Colonic mucosa (tissue), 4 donors: ENCODE measurements at regions not wholly inside any gene's neighbourhood (a gene's known extent, or its start where the extent isn't known, plus 50 kb on each side); places are given as distances from the start of the nearest gene placed in this dataset.

Experiments
- DNase-seq: peaks from one replicate; pipeline ENCODE4 v3.0.0-alpha.2; 2020
- H3K27ac ChIP-seq: fragments of 200-600 bp; one replicate; pipeline ENCODE4 v1.8.0; 2021
- H3K27me3 ChIP-seq: fragments of 200-600 bp; one replicate; pipeline ENCODE4 v1.8.0; 2021
- H3K36me3 ChIP-seq: fragments of 200-600 bp; one replicate; pipeline ENCODE4 v1.8.0; 2021
- H3K4me1 ChIP-seq: fragments of 200-600 bp; one replicate; pipeline ENCODE4 v1.8.0; 2021; ENCODE audit warnings: mild to moderate bottlenecking
- H3K4me3 ChIP-seq: fragments of 200-600 bp; one replicate; pipeline ENCODE4 v1.8.0; 2021
- H3K9ac ChIP-seq, 2 donors: one replicate each; pipeline ENCODE4 v1.7.0; 2013; ENCODE audit warnings: control low read depth in 2 of 2, low read depth in 2 of 2, low read length in 2 of 2
- H3K9me3 ChIP-seq: fragments of 200-600 bp; one replicate; pipeline ENCODE4 v1.8.0; 2021
- CTCF ChIP-seq: fragments of 200-600 bp; IDR thresholded peaks from one replicate; pipeline ENCODE4 v1.8.0; 2022; ENCODE audit warnings: antibody characterized with exemption, mild to moderate bottlenecking
- intact Hi-C: fragments of 100-400 bp; cut with DNase I; formaldehyde crosslinking; loops from one replicate; pipeline ENCODE4 v1.14.1; 2022
- donor health status: healthy.
- donor health status: DM: no; HTN: no; CAD: no.
- donor health status: DM: no; HTN: no; CAD: no.

GRCh38 chr4:126553248-126553647 lies 1079.5 kb upstream of the INTU start:
- Histone ChIP-seq H3K27me3 (no peaks in the 10 kb centered on the region), H3K4me1 (no peaks in the 10 kb centered on the region), H3K4me3 (no peak overlapping the region), H3K36me3 (no peaks in the 10 kb centered on the region), H3K27ac (no peak overlapping the region), H3K9ac (no peak overlapping the region), H3K9me3 (no peaks in the 10 kb centered on the region)
- intact Hi-C loops, result no loop called here
- TF ChIP-seq CTCF, result no peak
- DNase-seq, result no peak

GRCh38 chr4:126558596-126558995 lies 1074.2 kb upstream of the INTU start:
- Histone ChIP-seq H3K9me3 (no peaks in the 10 kb centered on the region), H3K9ac (no peak overlapping the region), H3K27ac (no peak overlapping the region), H3K4me1 (no peaks in the 10 kb centered on the region), H3K36me3 (no peaks in the 10 kb centered on the region), H3K4me3 (no peak overlapping the region), H3K27me3 (no peaks in the 10 kb centered on the region)
- intact Hi-C loops, result no loop called here
- no peak for TF ChIP-seq CTCF
- no peak for DNase-seq

GRCh38 chr4:126559961-126560360 lies 1072.8 kb upstream of the INTU start:
- no peaks in the 10 kb centered on the region for H3K27me3 ChIP-seq
- no peaks in the 10 kb centered on the region for H3K4me1 ChIP-seq
- H3K27ac ChIP-seq, result no peak overlapping the region
- H3K9ac ChIP-seq, result no peak overlapping the region
- TF ChIP-seq CTCF, result no peak
- DNase-seq, result no peak
- no peak overlapping the region for H3K4me3 ChIP-seq
- H3K9me3 ChIP-seq, result no peaks in the 10 kb centered on the region
- H3K36me3 ChIP-seq, result no peaks in the 10 kb centered on the region
- intact Hi-C loops, result no loop called here

- Histone ChIP-seq H3K27ac (no peak overlapping the region), H3K27me3 (no peaks in the 10 kb centered on the region), H3K4me3 (no peak overlapping the region), H3K9ac (no peak overlapping the region), H3K36me3 (no peaks in the 10 kb centered on the region), H3K9me3 (no peaks in the 10 kb centered on the region), H3K4me1 (no peaks in the 10 kb centered on the region)
- no peak for TF ChIP-seq CTCF
- DNase-seq, result no peak
- intact Hi-C loops, result no loop called here
Measured at GRCh38 chr4:126560794-126561193, 1072.0 kb upstream of the INTU start.

- no peak for DNase-seq
- Histone ChIP-seq H3K36me3 (no peaks in the 10 kb centered on the region), H3K27ac (no peak overlapping the region), H3K27me3 (no peaks in the 10 kb centered on the region), H3K4me1 (no peaks in the 10 kb centered on the region), H3K9ac (no peak overlapping the region), H3K9me3 (no peaks in the 10 kb centered on the region), H3K4me3 (no peak overlapping the region)
- intact Hi-C loops, result no loop called here
- no peak for TF ChIP-seq CTCF
Measured at GRCh38 chr4:126563389-126563788, 1069.4 kb upstream of the INTU start.
